ENCODE measurements at regions not wholly inside any gene's neighbourhood (a gene's known extent, or its start where the extent isn't known, plus 50 kb on each side); places are given as distances from the start of the nearest gene placed in this dataset.

DNA sequence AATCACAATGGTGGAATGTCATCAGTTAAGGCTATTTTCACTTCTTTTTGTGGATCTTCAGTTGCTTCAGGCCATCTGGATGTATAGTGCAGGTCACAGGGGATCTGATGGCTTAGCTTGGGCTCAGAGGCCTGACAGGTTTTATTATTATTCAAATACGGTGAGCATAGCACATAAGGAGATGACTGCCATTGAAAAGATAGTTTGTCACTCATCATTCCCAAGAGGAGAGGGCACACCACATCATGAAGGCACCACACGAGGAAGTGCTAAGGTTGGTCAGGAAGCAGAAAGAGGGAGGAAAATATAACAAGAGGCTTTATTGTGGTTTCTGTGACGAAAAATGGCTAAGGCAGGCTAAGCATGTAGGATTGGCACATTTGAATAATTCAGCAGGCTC lies 131.4 kb downstream of the CD8B2 start:
- Histone ChIP-seq H3K36me3 (ENCODE audit: insufficient read depth in 1 of 2, low read depth in 1 of 2) (no peaks in the 10 kb centered on the region), H3K4me1 (no peaks in the 10 kb centered on the region), H3K27me3 (ENCODE audit: insufficient read depth in 3 of 3, low read length in 2 of 3) (no peaks in the 10 kb centered on the region), H3K4me3 (no peak overlapping the region), H3K9me3 (no peaks in the 10 kb centered on the region), H3K27ac (no peak overlapping the region)
- DNase-seq, result no peak
- TF ChIP-seq, protein P1, sequence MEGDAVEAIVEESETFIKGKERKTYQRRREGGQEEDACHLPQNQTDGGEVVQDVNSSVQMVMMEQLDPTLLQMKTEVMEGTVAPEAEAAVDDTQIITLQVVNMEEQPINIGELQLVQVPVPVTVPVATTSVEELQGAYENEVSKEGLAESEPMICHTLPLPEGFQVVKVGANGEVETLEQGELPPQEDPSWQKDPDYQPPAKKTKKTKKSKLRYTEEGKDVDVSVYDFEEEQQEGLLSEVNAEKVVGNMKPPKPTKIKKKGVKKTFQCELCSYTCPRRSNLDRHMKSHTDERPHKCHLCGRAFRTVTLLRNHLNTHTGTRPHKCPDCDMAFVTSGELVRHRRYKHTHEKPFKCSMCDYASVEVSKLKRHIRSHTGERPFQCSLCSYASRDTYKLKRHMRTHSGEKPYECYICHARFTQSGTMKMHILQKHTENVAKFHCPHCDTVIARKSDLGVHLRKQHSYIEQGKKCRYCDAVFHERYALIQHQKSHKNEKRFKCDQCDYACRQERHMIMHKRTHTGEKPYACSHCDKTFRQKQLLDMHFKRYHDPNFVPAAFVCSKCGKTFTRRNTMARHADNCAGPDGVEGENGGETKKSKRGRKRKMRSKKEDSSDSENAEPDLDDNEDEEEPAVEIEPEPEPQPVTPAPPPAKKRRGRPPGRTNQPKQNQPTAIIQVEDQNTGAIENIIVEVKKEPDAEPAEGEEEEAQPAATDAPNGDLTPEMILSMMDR (IDR thresholded peaks at IDR 0.05), result no peak
- ATAC-seq, result no peak
- 63 to 69% (median 68%) methylated on average over 3 of the region's 3 CpGs for WGBS, 3 donors
- intact Hi-C loops (cut with DNase I), result no loop called here

DNA sequence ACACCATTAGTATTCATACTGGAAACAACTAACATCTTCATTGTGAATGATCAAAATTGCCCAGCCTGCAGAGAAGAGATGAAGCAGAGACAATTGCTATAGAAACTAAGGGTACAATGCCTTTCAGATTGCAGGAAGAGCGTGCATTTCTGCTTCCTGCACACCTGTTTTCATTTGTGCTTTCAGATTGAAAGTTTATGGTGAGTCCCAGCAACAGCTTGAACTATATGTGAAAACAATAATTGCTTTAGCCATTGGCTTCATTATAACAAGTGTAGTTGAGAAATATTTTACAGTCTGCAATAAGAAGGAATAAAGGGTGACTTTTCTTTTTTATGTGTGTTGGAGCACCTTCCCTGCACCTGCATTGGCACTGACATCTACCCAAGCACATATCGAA lies 136.3 kb downstream of the CD8B2 start:
- TF ChIP-seq, protein P1 (IDR thresholded peaks at IDR 0.05), result no peak
- no peaks in the 10 kb centered on the region for H3K9me3 ChIP-seq
- WGBS, 3 donors, result 66 to 76% (median 74%) methylated on average over 2 of the region's 2 CpGs
- H3K27ac ChIP-seq, result no peak overlapping the region
- ATAC-seq (no peak), DNase-seq (no peak)
- H3K27me3 ChIP-seq (ENCODE audit: insufficient read depth in 3 of 3, low read length in 2 of 3), result no peaks in the 10 kb centered on the region
- H3K36me3 ChIP-seq (ENCODE audit: insufficient read depth in 1 of 2, low read depth in 1 of 2), result no peaks in the 10 kb centered on the region
- no peak overlapping the region for H3K4me3 ChIP-seq
- no peaks in the 10 kb centered on the region for H3K4me1 ChIP-seq
- intact Hi-C loops (cut with DNase I), result no loop called here

DNA sequence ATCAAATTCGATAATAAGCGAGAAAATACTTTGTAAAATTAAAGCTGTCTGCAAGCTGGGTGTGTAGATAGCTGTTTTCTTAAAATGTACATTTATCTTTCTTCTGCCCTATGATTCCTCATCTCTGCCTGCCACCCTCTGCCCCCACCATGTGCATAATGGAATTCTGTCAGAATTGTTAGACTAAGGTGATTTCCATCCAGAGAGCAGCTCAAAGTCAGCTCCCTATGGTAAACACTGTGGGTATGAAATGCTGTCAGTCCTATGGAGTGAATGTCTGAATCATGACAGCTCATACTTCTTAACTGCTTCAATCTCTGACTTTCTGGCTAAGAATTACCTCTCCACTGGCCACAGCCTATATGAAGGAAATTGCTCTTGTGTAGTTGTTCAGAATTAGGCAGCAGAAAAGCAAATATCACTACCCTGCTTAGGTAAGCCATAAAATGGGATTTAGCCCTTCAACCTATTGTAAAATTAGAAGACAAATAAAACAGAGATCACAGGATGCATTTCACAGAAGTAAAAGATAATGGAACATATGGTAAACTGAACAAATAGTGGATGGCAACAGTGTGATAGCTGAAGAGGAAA lies 137.7 kb downstream of the CD8B2 start:
- no peak overlapping the region for H3K27ac ChIP-seq
- WGBS, 3 donors, result 92 to 94% (median 93%) methylated on average over 2 of the region's 2 CpGs
- peaks cover 0 to 2% (median 0%) of the 10 kb centered on the region in 3 donors for H3K27me3 ChIP-seq (ENCODE audit: insufficient read depth in 3 of 3, low read length in 2 of 3)
- H3K36me3 ChIP-seq (ENCODE audit: insufficient read depth in 1 of 2, low read depth in 1 of 2), result no peaks in the 10 kb centered on the region
- intact Hi-C loops (cut with DNase I), result no loop called here
- no peak overlapping the region for H3K4me3 ChIP-seq
- TF ChIP-seq, protein P1 (IDR thresholded peaks at IDR 0.05), result no peak
- DNase-seq (no peak), ATAC-seq (no peak)
- no peaks in the 10 kb centered on the region for H3K4me1 ChIP-seq
- H3K9me3 ChIP-seq, result no peaks in the 10 kb centered on the region

DNA sequence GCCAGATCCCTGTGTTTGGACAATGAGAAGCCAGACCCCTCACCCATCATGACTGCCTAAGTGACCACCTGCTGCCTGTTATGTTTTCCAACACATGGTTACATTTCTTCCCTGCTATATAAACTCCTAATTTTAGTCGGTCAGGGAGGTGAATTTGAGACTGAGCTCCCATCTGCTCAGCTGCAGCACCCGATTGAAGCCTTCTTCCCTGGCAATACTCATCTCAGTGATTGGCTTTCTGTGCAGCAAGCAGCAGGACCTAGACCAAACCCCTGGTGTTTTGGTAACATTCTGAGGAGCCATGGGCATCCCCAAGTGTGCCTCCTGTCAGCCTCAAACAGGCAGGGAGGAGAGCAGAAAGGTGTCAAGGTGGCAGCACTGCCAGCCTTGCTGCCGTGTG lies 141.2 kb downstream of the CD8B2 start:
- no peak for DNase-seq
- H3K36me3 ChIP-seq (ENCODE audit: insufficient read depth in 1 of 2, low read depth in 1 of 2), result no peaks in the 10 kb centered on the region
- ATAC-seq, result no peak
- TF ChIP-seq, protein P1 (IDR thresholded peaks at IDR 0.05), result no peak
- 81 to 91% (median 90%) methylated on average over 3 of the region's 3 CpGs for WGBS, 3 donors
- no peak overlapping the region for H3K27ac ChIP-seq
- H3K27me3 ChIP-seq (ENCODE audit: insufficient read depth in 3 of 3, low read length in 2 of 3), result peaks cover 0 to 2% (median 0%) of the 10 kb centered on the region in 3 donors
- no peak overlapping the region for H3K4me3 ChIP-seq
- H3K9me3 ChIP-seq, result no peaks in the 10 kb centered on the region
- H3K4me1 ChIP-seq, result no peaks in the 10 kb centered on the region
- intact Hi-C loops (cut with DNase I), result no loop called here

DNA sequence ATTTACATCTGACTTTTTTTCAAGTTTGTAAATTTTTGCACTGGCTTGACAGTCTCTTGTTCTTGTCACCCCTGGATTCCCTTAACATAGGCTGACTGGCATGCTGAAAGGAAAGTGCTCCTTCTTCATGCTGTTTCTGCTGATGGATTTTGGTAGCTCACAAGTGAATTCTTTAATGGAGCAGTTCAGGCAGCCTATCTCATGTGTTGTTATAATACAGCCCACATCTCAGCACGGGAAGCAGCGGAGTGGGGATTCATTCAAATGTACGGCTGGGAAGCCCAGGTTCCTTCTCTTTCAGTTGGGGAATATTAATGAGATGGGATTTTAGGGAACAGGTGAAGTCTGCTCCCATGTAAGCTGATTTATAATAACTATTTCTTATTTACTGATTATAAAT lies 142.8 kb downstream of the CD8B2 start:
- no peak overlapping the region for H3K27ac ChIP-seq
- TF ChIP-seq, protein P1 (IDR thresholded peaks at IDR 0.05), result no peak
- H3K9me3 ChIP-seq, result no peaks in the 10 kb centered on the region
- no peaks in the 10 kb centered on the region for H3K36me3 ChIP-seq (ENCODE audit: insufficient read depth in 1 of 2, low read depth in 1 of 2)
- ATAC-seq (no peak), DNase-seq (no peak)
- H3K27me3 ChIP-seq (ENCODE audit: insufficient read depth in 3 of 3, low read length in 2 of 3), result peaks cover 0 to 2% (median 0%) of the 10 kb centered on the region in 3 donors
- intact Hi-C loops (cut with DNase I), result no loop called here
- 60 to 71% (median 64%) methylated on average over 3 of the region's 3 CpGs for WGBS, 3 donors
- no peaks in the 10 kb centered on the region for H3K4me1 ChIP-seq
- no peak overlapping the region for H3K4me3 ChIP-seq

All from psoas muscle (tissue), 7 donors.